ENCODE measurements at regions not wholly inside any gene's neighbourhood (a gene's known extent, or its start where the extent isn't known, plus 50 kb on each side); places are given as distances from the start of the nearest gene placed in this dataset.

DNA sequence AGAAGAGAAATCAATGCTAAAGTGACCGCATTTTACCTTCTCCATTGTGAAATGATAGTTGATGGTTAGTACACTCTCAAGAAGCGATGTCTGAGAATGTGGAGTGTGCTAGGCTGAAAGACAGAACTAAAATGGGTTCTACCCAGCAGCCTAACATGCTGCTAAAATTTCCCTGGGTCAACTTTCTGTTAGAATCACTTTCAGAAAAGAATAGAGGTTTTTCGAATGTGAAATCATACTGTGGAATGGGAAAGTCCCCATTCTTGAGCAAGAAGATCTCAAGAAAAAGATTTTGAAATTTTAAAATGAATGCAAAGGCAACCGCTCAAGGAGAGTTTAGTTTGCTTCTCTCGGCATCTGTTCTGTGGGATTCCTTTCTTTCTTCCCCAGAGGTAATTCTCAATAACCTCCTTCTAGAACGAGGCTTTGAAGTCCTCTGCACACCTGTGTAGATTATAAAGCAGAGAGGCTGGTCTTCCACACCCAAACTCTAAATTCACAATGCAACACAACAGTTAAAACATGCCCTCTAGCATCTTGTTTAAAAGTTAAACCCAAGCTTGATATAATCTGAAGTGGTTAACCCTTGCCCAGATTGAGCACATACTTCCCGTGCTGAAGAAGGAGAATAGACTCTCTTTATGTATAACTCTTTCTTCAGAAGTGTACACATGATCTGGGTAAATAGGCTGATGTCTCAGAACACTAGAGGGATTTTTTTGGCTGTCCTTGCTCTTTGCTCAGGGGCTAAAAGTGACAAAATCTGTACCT is 208.7 kb upstream of the KLF3 start:
- Histone ChIP-seq H4K91ac (ENCODE audit: insufficient read depth, low read depth, low read length) (no peak overlapping the region), H3K27me3 (ENCODE audit: control insufficient read depth, insufficient read depth, low read length) (peaks cover 28% of the 10 kb centered on the region), H2AK5ac (ENCODE audit: low read depth, low read length) (no peak overlapping the region), H2BK20ac (ENCODE audit: low read depth, low read length) (no peak overlapping the region), H4K20me1 (ENCODE audit: insufficient read depth, low read length) (no peaks in the 10 kb centered on the region), H3K27ac (ENCODE audit: insufficient read depth, low read length) (no peak overlapping the region), H4K8ac (ENCODE audit: low read depth in 2 of 2, low read length in 2 of 2) (no peak overlapping the region), H4K5ac (ENCODE audit: low read depth, low read length) (no peak overlapping the region), H2AFZ (replicated peaks; ENCODE audit: low read length, poor library complexity) (no peak overlapping the region), H2BK5ac (ENCODE audit: low read depth, low read length, poor library complexity, severe bottlenecking) (no peak overlapping the region), H3K9me1 (ENCODE audit: insufficient read depth, low read length) (no peaks in the 10 kb centered on the region), H2BK15ac (ENCODE audit: low read depth, low read length) (no peak overlapping the region), H3K4me3 (ENCODE audit: insufficient read depth, low read depth, low read length) (no peak overlapping the region), H3K36me3 (ENCODE audit: control insufficient read depth, insufficient read depth, low read length) (no peaks in the 10 kb centered on the region), H2AK9ac (replicated peaks; ENCODE audit: low read depth, low read length, poor library complexity) (no peak overlapping the region), H3K9ac (ENCODE audit: low read depth, low read length) (no peak overlapping the region), H2BK120ac (ENCODE audit: low read depth, low read length) (no peak overlapping the region), H3K9me3 (ENCODE audit: control insufficient read depth, insufficient read depth, low read length) (no peaks in the 10 kb centered on the region), H3K4me2 (ENCODE audit: low read depth, low read length) (no peak overlapping the region), H3K23ac (ENCODE audit: low read depth, low read length) (no peak overlapping the region), H3K18ac (ENCODE audit: low read depth, low read length) (no peak overlapping the region), H3K79me1 (ENCODE audit: low read depth in 1 of 2, low read length in 2 of 2) (no peaks in the 10 kb centered on the region), H3K4me1 (ENCODE audit: control insufficient read depth, insufficient read depth, low read length) (no peaks in the 10 kb centered on the region), H3K56ac (ENCODE audit: extremely low read depth, insufficient read depth, low read length) (no peak overlapping the region), H3K14ac (replicated peaks; ENCODE audit: low read depth, low read length) (no peak overlapping the region), H3K4ac (ENCODE audit: low read depth, low read length) (no peak overlapping the region)
- ATAC-seq (ENCODE audit: low read depth) (no peak), DNase-seq (no peak)
- no CpG with 5 or more reads among the region's 7 CpGs for WGBS, 2 experiments (ENCODE audit: extremely low coverage in 2 of 2, insufficient read length in 1 of 2)
- ChIA-PET CTCF (no interaction called here), POLR2A (ENCODE audit: unreplicated experiment) (no interaction called here)
- no TSS peak for BruUV-seq (replicated peaks)
- dilution Hi-C loops (cut with HindIII; ENCODE audit: low sequenced_read_pairs, unreplicated experiment) = no loop called here
- in situ Hi-C loops (cut with MboI; ENCODE audit: low sequenced_read_pairs) = no loop called here
- TF ChIP-seq MXI1 (IDR thresholded peaks at IDR 0.05; ENCODE audit: borderline replicate concordance, low read depth, low read length) (no peak), MAZ (IDR thresholded peaks at IDR 0.05; ENCODE audit: borderline replicate concordance, low read depth, low read length) (no peak), RAD21 (IDR thresholded peaks at IDR 0.05; ENCODE audit: low read length) (no peak), SMC3 (IDR thresholded peaks at IDR 0.05; ENCODE audit: low read depth, low read length) (no peak), RCOR1 (IDR thresholded peaks at IDR 0.05; ENCODE audit: insufficient replicate concordance, low read length) (no peak)
- TF ChIP-seq, protein P1, sequence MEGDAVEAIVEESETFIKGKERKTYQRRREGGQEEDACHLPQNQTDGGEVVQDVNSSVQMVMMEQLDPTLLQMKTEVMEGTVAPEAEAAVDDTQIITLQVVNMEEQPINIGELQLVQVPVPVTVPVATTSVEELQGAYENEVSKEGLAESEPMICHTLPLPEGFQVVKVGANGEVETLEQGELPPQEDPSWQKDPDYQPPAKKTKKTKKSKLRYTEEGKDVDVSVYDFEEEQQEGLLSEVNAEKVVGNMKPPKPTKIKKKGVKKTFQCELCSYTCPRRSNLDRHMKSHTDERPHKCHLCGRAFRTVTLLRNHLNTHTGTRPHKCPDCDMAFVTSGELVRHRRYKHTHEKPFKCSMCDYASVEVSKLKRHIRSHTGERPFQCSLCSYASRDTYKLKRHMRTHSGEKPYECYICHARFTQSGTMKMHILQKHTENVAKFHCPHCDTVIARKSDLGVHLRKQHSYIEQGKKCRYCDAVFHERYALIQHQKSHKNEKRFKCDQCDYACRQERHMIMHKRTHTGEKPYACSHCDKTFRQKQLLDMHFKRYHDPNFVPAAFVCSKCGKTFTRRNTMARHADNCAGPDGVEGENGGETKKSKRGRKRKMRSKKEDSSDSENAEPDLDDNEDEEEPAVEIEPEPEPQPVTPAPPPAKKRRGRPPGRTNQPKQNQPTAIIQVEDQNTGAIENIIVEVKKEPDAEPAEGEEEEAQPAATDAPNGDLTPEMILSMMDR (conservative IDR thresholded peaks at IDR 0.05; ENCODE audit: low read depth, low read length) = no peak
- intact Hi-C loops (cut with micrococcal nuclease) = no loop called here

All from IMR-90 (cell line).